ENCODE measurements at regions not wholly inside any gene's neighbourhood (a gene's known extent, or its start where the extent isn't known, plus 50 kb on each side); places are given as distances from the start of the nearest gene placed in this dataset.

DNA sequence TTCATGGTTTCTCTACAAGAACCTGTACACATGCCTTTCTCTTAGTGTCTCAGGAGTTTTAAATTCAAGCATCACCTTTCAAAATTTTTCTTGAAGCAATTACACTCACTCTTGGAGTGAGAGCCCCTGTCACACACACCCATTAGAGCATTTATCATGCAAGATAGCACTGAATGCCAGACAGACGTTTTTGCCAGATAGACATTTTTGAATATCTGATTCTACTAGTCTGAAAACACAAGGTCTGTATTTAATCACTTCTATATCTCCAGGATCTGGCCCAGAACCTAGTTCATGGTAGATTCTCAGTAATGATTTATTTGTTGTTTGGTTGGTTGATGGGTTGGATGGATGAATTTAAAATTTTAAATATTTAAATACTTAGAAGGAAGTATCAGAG, 60.9 kb upstream of the PDE1C start:
- no peak for DNase-seq

DNA sequence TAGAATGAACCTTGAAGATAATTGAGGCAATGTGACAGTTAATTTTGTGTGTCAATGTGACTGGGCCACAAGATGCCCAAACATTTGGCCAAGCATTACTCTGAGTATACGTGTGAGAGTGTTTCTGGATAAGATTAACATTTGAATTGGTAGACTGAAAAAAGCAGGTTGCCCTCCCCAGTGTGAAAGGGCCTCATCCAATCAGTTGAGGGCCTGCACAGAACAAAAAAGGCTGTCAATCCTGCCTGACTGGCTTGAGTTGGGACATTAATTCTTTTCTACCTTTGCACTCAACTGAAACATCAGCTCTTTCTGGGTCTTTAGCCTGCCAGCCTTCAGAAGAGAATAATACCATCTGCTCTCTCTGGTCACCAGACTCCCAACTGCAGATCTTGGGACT, 56.6 kb upstream of the PDE1C start:
- DNase-seq, result no peak
